Effector CD8-positive, alpha-beta T cell (primary cell): ENCODE measurements at regions not wholly inside any gene's neighbourhood (a gene's known extent, or its start where the extent isn't known, plus 50 kb on each side); places are given as distances from the start of the nearest gene placed in this dataset.

ENCODE experiments used
- DNase-seq: peaks from one replicate; lab custom pipeline; 2025; lab: John Stamatoyannopoulos, UW

DNA sequence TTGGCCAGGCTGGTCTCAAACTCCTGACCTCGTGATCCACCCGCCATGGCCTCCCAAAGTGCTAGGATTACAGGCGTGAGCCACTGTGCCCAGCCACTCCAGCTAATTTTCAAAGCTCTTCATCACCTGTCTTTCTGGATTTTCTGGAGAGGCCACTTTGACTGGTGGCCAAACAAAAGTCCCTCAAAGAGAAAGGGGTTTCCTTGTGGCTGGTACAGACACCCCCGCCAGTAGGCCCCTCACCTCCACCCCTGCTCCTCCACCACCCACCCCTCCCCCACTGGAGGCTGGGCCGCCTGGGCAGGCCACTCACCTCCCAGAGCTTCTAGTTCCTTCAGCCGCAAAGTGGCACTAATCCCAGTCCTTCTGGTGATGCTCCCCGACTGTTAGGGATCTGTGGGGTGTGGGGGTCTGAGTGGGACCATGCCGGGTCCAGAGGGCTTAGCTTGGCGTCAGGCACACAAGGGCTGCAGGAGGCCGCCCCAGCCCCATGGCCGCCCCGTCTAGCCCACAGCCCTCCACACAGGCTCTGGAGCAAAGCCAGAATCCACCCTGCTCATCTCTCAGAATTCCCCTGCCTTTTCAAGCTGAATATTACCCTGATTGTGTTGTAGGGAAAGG, 182.0 kb upstream of the IER5L start:
- DNase-seq = no peak

DNA sequence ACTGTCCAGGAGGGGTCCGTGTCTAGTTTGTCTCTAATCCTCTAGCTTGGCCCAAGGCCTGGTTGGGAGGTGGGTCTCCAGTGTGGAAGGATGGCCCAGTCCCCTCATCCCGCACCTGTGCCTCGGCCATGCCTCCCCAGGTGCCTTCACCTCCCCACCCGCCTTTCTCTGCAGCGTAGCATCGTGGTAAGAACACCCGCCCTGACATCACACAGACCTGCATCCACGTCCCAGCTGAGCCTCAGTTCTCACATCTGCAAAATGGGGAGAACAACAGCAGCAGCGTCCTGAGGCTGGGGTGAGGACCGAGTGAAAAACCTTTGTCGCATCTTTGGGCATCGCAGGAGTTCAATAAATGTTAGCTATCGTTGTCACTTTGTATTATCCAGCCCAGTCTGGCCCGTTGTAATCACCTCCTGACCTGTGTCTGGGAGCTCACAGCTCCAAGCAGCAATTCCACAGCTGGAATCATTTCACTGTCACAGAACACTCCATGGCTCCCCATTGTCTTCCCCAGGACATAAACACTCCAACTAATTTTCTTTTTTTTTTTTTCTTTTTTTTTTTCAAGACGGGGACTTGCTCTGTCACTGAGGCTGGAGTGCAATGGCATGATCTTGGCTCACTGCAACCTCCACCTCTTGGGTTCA, 181.2 kb upstream of the IER5L start:
- DNase-seq = no peak

DNA sequence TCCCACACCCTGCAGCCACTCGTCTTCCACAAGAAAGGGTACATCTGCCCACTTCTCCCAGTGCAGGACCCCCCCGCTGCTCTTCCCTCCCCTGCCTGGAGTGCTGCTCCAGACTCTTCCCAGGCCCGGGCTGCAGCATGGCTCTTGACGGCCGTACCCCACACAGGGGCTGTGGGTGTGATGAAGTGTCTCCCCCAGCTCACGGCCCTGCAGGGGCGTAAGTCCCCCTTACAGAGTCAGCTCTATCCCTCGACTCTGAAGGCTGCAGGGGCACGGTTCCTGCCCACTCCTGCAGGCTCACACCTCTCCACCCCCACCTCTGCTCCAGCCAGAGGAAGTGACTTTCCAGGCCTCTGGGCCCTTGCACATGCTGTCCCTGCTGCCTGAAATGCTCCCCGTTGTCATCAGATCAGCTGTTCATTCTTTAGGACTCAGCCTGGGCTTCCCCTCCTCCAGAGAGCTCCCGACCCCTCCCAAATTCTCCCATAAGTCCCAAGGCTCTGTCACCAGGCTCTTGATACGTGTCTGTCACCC, 180.6 kb upstream of the IER5L start:
- DNase-seq = no peak

DNA sequence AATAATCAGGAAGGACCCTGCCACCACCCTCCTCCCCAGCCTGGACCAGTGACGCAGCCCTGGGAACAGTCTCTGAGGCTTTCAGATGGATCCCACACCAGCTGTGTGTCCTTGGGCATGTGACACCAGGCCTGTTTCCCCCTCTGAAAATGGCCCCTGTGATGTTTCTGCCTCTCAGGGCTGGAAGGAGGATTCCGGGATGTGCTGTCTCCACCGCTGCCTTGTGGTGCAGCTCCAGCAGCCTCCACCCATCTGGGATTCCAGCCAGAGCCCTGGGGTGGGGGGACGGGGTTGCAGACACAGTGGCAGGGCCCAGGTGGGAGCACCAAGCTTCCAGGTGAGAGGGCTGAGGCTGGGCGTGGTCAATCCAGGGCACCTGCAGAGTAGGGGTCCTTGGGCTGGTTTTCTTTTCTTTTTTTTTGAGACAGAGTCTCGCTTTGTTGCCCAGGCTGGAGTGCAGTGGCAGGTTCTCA, 179.7 kb upstream of the IER5L start:
- no peak for DNase-seq

DNA sequence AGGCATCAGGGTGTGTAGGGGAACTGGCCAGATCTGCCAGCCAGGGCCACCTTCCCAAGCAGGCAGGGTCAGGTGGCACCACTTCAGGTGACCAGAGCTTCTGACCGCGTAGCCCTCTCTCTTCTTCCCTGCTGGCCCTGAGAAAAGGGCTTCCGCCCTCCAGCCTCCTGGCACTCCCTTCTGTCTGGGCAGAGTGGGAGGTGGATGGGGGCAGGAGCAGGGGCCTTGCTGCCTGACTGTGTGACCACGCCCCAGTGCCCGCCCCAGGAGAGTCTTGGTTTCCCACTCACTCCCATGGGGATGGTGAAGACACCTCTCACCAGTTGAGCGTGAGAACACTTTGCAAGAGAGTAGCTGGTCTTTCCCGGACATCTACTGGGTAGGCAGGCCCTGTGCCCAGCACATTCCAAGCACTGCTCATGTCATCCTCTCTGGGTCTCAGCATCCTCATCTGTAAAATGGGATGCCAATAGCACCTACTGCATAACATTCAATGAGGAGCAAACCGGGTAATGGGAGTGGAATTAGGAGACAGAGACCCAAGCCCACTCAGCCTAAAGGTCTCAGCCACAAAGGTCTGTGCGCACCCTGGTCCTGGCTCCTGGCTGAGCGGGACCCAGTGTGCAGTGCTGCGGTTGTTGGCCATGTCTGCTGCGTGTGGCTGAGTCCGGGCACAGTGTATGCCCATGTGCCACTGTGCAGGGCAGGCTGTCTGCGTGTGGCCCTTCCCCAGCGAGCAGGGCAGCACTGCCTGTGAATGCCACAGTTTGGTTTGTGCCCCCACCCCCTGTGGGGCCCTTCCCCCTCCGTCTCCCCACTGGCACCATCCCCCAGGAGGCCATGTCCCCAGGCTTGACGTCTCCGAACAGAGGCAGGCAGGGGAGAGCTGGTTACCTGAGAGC, 179.1 kb upstream of the IER5L start:
- DNase-seq = no peak

DNA sequence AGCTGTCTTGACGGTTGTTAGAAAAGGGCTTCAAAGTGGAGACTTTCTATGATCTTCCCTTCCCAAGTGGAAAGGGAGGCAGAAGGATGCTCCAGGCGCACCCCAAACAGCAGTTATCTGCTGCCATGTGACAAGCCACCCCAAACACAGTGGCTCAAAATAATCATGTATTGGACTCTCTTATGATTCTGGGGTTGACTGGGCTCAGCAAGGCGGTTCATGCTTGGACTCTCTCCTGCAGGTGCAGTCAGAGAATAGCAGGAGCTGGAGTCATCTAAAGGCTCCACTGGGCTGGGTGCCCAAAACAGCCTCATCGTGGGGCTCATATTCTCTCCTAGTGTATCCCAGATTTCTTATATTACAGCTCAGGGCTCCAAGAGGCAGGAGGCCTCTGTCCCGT, 177.6 kb upstream of the IER5L start:
- no peak for DNase-seq

DNA sequence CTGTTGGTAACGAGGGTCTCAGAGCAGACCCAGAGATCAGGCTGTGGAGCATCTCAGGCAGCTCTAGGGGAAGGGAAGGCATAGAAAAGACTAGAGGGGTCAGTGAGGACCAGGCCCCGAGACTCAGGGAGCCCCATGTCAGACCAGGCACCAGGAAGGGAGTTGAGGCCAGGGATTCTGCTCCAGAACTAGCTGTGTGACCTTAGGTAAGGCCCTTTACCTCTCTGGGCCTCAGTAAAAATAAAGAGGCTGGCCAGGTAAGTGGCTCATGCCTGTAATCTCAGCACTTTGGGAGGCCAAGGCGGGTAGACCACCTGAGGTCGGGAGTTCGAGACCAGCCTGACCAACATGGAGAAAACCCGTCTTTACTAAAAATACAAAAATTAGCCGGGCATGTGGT, 176.4 kb upstream of the IER5L start:
- no peak for DNase-seq

DNA sequence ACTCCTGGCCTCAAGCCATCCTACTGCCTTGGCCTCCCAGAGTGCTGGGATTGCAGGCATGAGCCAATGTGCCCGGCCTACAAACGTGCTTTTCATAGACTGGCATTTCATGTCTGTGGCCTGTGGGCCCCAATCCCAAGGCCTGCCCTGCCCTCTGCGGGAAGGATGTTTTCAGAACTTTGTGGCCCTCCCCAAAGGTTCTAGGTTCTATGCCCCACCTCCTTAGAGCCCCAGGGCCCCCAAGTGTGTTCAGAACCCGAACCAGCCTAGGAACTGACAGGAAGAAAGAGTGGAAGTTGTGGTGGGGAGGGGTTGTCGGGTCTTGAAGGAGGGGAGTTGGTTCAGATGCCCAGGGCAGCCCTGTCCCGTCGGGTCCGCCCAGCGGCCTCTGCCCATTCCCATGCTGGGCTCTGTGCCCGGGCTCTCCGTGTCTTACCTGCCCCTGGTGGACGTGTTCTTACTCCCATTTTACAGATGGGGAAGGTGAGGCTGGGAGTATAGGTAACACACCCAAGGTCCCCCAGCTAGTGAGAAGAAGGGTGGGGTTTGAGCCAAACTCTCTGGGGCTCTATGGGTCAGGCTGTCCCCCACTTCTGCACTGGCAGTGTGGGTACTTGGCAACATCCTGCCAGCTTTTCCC, 175.8 kb upstream of the IER5L start:
- no peak for DNase-seq

DNA sequence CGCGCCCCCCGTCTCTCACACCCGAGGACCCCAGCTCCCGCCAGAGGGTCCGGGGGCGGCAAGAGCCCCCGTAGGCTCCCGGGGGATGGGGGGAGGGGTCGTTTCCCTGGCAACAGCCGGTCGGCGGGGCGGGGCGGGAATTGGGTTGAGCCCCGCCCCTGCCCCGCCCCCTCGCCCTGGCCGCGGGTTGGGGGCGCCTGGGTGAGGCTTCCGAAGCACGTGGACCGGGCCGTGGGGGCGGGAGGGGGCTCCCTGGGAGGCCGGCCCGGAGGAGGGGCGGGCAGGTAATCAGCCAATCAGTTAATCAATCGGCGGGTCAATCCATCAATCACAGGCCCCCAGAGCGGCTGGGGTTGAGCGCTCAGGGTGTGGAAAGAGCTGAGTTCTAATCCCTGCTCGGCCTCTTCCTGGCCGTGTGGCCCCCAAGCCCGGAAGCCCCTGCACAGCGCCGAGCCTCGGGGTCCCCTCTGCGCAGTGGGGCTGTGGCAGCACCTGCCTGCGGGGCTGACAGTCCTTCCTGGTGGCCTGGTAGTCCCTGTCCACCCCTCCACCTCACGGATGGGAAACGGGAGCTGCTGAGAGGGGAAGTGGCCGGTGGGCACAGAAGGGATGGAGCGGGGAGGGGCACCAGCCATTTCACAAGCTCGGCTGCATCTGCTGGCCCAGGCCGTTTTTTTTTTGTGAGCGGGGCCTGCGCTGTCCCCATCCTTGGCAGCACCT, 174.2 kb upstream of the IER5L start:
- no peak for DNase-seq

DNA sequence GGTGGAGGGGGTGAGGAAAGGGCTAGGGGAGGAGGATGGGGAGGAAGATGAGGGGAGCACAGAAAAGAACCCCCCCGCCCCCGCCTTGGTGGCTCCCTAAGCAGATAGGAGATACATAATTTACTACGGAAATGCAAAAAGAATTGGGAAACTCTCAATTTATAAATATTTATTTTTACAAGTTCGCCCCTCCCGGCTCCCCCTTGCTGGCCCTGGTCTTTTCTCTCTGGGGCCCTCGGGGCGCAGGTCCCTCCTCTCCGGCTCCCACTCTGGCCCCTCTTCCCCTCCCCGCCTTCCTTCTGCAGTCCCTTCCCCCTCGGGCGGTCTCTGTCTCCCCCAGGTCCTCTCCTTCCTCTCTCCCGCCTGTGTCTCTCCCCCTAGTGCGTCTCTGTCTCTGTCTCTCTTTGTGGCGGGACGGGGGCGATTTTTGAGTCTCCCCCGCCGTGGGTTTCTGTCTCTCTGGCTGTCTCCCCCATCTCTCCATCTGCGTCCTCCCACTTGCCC, 173.6 kb upstream of the IER5L start:
- no peak for DNase-seq

DNA sequence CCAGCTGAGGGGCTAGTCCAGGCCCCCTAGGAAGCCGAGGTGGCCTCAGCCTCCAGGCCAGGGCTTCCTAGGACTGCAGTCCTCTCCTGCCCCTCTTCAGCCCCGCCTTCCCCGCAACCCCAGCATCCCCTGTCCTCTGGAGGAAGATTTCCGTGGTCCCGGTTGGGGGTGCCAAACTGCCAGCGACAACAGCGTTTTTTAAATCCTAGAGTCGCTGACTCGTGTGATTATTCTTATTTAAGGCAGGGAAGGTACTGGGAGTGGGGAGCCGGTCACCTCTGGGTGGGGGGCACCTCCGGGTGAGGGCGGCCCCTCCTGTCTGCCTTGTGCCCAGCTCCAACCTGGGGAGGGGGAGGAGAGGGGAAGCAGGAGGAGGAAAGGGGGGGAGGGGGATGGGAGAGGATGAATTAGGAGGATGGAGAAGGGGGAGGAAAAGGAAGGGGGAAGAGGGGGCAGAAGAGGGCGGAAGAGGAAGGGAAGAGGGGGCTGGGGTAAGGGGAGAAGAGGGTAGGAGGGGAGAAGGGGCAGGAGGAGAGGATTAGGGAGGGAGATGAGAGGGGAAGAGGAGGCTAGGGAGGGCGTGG, 173.1 kb upstream of the IER5L start:
- DNase-seq = no peak

DNA sequence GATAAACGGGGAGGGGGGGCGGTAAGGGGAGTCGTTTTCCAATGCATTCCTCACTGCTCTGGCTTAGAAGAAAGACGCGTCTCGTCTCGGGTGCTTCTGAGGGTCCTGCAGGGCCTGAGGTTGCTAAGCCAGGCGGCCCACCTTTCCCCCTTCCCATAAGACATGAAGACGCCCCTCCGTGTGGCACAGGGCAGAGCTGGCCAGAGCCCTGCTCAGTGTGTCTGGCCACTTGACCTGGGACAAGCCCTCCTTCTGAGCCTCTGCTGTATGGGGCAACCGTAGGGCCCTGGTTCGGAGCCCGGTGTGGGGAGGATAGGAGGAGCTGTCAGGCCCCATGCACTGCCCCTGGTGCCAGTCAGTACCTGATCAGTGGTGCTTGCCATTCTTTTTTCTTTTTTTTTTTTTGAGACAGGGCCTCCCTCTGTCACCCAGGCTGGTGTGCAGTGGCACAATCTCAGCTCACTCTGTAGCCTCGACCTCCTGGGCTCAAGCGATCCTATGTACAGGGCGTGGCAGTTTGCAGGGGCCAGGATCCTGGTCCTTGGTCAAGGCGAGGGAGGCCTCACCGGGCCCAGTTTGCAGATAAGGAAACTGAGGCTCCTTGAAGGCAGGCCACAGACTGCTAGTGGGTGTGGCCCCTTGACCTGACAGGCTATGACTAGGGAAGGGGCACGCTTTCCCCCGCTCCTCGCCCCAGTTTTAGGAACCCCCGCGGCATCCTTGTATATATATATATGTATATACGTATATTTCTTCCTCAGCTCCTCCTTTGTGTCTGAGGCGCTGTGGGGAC, 172.3 kb upstream of the IER5L start:
- no peak for DNase-seq

DNA sequence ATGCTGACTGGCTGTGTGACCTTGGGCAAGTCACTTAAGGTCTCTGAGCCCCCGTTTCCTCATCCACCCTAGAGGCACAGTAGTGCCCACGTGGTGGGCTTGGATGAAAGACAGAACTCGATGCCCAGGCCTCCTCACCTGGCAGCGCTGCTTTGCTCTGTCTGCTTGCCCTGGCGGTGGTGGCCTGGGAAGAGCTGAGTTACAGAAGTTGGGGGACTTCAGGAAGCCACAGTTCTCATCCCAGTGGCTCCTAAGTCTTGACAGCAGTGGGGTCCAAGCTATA, 171.5 kb upstream of the IER5L start:
- DNase-seq = no peak

DNA sequence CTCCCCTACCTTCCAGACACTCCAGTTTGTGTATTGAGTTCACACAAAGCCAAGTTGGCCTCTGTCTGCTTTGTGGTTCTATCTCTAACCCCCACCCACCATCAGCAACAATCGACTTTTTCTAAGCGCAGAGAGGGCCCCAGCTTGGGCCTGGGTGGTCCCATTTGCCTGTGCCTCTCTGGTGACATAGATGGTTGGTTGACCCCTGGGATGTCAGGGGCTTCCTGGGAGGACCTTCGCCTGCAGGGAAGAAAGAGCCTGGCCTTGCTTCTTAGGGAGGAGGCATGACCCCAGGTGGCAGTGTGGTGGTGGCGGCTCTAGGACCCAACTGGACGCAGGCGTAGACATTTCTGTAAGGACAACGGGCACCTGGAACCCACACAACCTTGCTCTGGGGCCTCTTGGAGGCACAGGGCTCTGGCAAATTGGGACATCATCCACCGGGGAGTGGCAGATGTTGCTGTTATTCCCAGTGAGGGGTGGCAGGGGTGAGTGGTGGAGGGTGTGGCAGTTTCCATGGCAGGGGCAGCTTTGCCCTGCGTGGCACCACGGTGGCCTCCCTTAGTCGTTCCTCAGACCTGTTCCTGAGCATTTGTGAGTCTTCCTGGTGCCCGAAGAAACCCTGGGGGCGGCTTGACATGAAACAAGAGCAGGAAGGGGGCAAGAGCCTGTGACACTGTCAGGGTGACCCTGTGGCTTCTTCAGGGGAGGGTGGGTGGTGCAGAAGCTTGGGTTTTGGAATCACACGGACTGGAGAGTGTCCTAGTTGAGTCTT, 171.0 kb upstream of the IER5L start:
- no peak for DNase-seq

DNA sequence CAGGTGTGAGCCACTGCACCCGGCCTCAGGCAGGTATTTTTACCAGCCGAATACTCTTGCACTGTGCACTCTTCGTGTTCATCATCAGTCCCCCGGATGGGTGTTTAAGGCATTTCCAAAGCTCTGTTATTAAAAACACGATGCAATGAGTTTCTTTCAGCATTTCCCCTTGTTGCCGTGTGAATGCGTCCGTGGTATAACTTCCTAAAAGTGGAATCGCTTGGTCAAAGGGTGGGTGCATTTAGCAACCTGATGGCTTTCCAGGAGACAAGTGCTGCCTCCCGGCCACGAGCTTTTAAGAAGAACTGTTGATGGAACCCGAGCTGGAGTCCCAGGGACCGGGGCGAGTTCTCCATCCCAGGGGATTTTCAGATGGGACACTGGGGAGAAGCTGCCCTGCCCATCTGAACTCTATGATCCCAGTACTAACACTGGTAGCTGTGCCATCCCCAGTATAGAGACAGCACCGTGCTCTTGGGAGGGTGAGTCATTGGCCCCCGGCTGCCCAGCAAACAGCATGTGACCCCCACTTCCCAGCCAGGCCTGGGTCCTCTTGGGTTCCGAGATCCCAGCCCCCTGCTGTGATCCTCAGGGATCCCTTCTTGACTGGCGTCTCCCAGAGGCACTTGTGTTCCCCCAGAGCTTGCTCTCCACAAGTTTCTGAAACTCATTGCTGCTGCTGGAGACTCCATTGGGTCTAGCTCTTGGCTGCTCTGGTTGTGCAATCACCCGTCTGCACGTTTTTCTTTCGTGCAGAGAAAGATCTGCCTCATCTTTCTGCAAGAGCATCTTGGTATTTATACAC, 169.5 kb upstream of the IER5L start:
- DNase-seq = no peak

DNA sequence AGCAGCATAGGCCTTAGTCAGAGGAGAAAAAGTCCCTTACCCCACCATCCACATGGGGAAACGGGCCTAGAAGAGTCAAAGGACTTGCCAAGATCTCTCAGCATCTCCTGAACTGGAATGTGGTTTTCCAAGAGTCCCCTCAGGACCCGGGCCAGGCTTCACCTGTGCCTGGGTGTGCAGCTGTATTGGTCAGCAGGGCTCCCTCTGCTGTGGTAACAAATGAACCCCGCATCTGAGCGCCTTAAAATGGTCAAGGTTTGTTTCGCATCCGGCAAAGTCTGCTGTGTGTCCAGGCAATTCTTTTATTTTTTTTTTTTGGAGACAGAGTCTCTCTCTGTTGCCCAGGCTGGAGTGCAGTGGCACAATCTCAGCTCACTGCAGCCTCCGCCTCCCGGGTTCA, 168.0 kb upstream of the IER5L start:
- no peak for DNase-seq

DNA sequence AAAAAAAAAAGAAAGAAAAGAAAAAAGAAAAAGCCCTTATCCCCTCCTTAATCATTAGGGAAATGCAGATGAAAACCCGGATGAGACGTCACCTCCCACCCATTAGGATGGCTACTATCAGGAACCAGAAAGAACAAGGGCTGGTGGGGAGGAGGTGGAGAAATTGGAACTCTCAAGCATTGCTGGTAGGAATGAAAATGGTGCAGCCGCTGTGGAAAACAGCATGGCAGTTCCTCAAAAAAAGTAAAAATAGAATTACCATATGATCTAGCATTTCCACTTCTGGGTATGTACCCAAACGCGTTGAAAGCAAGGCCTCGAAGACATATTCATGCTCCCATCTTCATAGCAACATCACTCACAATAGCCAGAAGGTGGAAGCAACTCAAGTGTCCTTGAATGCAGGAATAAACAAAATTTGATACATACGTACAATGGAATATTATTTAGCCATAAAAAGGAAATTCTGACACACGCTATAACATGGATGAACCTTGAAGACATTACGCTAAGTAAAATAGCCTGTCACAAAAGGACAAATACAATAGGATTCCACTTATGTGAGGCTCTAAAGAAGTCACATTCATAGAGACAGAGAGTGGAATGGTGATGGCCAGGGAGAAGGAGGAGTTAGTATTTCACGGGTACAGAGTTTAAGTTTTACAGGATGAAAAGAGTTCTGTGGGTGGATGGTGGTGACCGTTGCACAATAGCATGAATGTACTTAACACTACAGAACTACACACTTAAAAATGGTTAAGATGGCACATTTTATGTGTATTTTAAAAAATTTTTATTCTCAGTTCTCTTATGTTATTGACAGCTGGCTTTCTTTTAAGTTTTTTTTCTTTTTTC, 166.8 kb upstream of the IER5L start:
- DNase-seq = no peak
